ENCODE measurements at regions not wholly inside any gene's neighbourhood (a gene's known extent, or its start where the extent isn't known, plus 50 kb on each side); places are given as distances from the start of the nearest gene placed in this dataset.

DNA sequence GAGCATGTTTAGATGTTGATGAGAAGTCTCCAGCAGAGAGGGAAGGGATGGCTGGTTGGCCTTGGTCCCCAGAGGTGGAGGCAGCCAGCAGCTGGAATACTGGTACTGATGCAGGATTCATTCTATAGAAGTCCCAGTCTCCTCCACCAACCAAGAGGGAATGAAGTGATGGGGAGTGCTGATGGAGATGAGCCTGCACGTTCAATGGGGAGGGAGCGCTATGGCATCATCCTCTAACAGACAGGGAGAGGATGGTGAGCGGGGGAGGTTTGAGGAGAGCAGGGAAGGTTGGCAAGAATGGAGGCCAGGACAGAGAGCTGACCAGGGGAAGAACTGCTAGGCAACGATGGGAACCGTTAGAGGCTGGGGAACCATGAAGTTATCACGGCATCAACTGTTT, 159.8 kb upstream of the MVB12B start:
- Histone ChIP-seq H3K36me3 (ENCODE audit: control insufficient read depth in 4 of 4, insufficient read depth in 4 of 4, low read length in 3 of 4) (no peaks in the 10 kb centered on the region), H3K9me3 (ENCODE audit: control extremely low read depth in 1 of 5, control insufficient read depth in 4 of 5, insufficient read depth in 2 of 5, low read depth in 1 of 5, low read length in 4 of 5) (no peaks in the 10 kb centered on the region), H3K4me1 (ENCODE audit: control extremely low read depth in 1 of 4, control insufficient read depth in 4 of 4, insufficient read depth in 4 of 4, low read length in 3 of 4) (no peaks in the 10 kb centered on the region), H3K4me3 (ENCODE audit: control insufficient read depth in 1 of 7, extremely low read depth in 1 of 7, insufficient read depth in 4 of 7, low read depth in 2 of 7, low read length in 6 of 7) (no peak overlapping the region), H3K27me3 (replicated peaks in 2 of 5; ENCODE audit: control insufficient read depth in 4 of 5, insufficient read depth in 5 of 5, low read length in 4 of 5) (peaks cover 0 to 10% (median 4%) of the 10 kb centered on the region in 5 experiments), H3K27ac (ENCODE audit: insufficient read depth in 1 of 2, low read depth in 1 of 2, low read length in 2 of 2, poor library complexity in 1 of 2, severe bottlenecking in 2 of 2) (no peak overlapping the region)
- no peak for DNase-seq
- CTCF ChIA-PET: no interaction called here
- POLR2A ChIA-PET: no interaction called here
- 98% methylated on average over 5 of the region's 6 CpGs for WGBS (ENCODE audit: insufficient coverage)

DNA sequence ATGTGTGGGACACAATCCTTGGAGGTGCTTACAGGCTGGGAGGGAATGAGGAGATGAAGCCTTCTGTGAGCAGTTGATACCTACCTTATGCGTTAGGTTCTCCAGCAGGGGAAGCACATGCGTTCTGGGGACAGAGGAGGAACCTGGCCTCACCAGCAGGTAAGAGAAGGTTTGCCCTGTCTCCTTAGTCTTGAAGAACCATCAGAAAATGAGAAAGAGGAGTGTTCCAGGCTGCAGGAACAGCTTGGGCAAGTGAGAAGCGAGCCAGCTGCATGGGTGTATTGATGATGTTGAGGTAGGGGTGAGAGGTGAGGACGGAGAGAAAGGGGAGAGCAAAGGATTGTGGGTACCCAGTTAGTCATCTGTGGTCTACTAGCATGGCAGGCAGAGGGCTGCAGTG, 156.9 kb upstream of the MVB12B start:
- no peak for DNase-seq
- CTCF ChIA-PET: no interaction called here
- 86% methylated on average over 4 of the region's 4 CpGs for WGBS (ENCODE audit: insufficient coverage)
- Histone ChIP-seq H3K9me3 (ENCODE audit: control extremely low read depth in 1 of 5, control insufficient read depth in 4 of 5, insufficient read depth in 2 of 5, low read depth in 1 of 5, low read length in 4 of 5) (peaks cover 0 to 5% (median 0%) of the 10 kb centered on the region in 5 experiments), H3K27ac (ENCODE audit: insufficient read depth in 1 of 2, low read depth in 1 of 2, low read length in 2 of 2, poor library complexity in 1 of 2, severe bottlenecking in 2 of 2) (no peak overlapping the region), H3K4me3 (ENCODE audit: control insufficient read depth in 1 of 7, extremely low read depth in 1 of 7, insufficient read depth in 4 of 7, low read depth in 2 of 7, low read length in 6 of 7) (no peak overlapping the region), H3K36me3 (ENCODE audit: control insufficient read depth in 4 of 4, insufficient read depth in 4 of 4, low read length in 3 of 4) (no peaks in the 10 kb centered on the region), H3K27me3 (replicated peaks in 2 of 5; ENCODE audit: control insufficient read depth in 4 of 5, insufficient read depth in 5 of 5, low read length in 4 of 5) (peaks cover 0 to 12% (median 4%) of the 10 kb centered on the region in 5 experiments), H3K4me1 (ENCODE audit: control extremely low read depth in 1 of 4, control insufficient read depth in 4 of 4, insufficient read depth in 4 of 4, low read length in 3 of 4) (no peaks in the 10 kb centered on the region)
- POLR2A ChIA-PET: no interaction called here

DNA sequence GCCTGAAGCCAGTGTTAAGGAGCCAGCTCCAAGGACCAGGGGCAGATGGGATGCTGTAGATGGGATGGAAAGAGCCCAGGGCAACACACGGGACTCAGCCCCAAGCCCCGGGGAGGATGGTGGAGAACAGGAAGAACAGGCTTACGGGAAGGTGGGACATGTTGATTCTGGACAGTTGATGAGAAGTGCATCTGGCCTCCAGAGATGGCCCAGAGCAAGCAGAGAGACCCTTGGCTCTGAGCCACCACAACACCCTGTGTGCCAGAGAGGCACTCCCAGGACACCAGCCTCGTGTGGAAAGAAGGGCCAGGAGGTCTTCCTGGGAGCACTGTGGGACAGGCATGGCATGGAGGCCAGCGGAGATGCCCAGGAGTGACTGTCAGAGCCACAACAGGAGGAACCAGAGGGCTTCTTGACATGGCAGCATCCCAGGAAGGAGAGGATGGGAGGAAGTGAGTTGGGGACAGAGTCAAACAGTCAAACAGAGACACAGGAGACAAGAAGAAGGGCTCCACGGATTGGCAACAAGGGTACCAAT, 156.3 kb upstream of the MVB12B start:
- Histone ChIP-seq H3K27ac (ENCODE audit: insufficient read depth in 1 of 2, low read depth in 1 of 2, low read length in 2 of 2, poor library complexity in 1 of 2, severe bottlenecking in 2 of 2) (no peak overlapping the region), H3K36me3 (ENCODE audit: control insufficient read depth in 4 of 4, insufficient read depth in 4 of 4, low read length in 3 of 4) (no peaks in the 10 kb centered on the region), H3K4me1 (ENCODE audit: control extremely low read depth in 1 of 4, control insufficient read depth in 4 of 4, insufficient read depth in 4 of 4, low read length in 3 of 4) (no peaks in the 10 kb centered on the region), H3K27me3 (replicated peaks in 2 of 5; ENCODE audit: control insufficient read depth in 4 of 5, insufficient read depth in 5 of 5, low read length in 4 of 5) (peaks cover 0 to 12% (median 4%) of the 10 kb centered on the region in 5 experiments), H3K9me3 (ENCODE audit: control extremely low read depth in 1 of 5, control insufficient read depth in 4 of 5, insufficient read depth in 2 of 5, low read depth in 1 of 5, low read length in 4 of 5) (peaks cover 0 to 8% (median 0%) of the 10 kb centered on the region in 5 experiments), H3K4me3 (ENCODE audit: control insufficient read depth in 1 of 7, extremely low read depth in 1 of 7, insufficient read depth in 4 of 7, low read depth in 2 of 7, low read length in 6 of 7) (no peak overlapping the region)
- ChIA-PET CTCF (no interaction called here), POLR2A (no interaction called here)
- 92% methylated on average over 6 of the region's 6 CpGs for WGBS (ENCODE audit: insufficient coverage)
- no peak for DNase-seq

DNA sequence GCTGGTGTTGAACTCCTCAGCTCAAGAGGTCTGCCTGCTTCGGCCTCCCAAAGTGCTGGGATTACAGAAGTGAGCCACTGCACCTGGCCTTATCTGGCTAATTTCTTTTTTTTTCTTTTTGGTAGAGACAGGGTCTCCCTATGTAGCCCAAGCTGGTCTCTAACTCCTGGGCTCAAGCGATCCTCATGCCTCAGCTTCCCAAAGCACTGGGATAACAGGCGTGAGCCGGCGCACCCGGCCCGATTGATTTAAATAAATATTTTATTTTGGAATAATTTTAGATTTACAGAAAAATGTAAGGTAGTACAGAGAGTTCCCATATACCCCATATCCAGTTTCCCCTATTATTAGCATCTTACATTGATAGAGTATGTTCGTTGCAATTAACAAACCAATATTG, 155.0 kb upstream of the MVB12B start:
- 100% methylated on average over 2 of the region's 8 CpGs for WGBS (ENCODE audit: insufficient coverage)
- Histone ChIP-seq H3K27ac (ENCODE audit: insufficient read depth in 1 of 2, low read depth in 1 of 2, low read length in 2 of 2, poor library complexity in 1 of 2, severe bottlenecking in 2 of 2) (no peak overlapping the region), H3K36me3 (ENCODE audit: control insufficient read depth in 4 of 4, insufficient read depth in 4 of 4, low read length in 3 of 4) (no peaks in the 10 kb centered on the region), H3K4me1 (ENCODE audit: control extremely low read depth in 1 of 4, control insufficient read depth in 4 of 4, insufficient read depth in 4 of 4, low read length in 3 of 4) (no peaks in the 10 kb centered on the region), H3K4me3 (ENCODE audit: control insufficient read depth in 1 of 7, extremely low read depth in 1 of 7, insufficient read depth in 4 of 7, low read depth in 2 of 7, low read length in 6 of 7) (no peak overlapping the region), H3K9me3 (ENCODE audit: control extremely low read depth in 1 of 5, control insufficient read depth in 4 of 5, insufficient read depth in 2 of 5, low read depth in 1 of 5, low read length in 4 of 5) (peaks cover 0 to 8% (median 1%) of the 10 kb centered on the region in 5 experiments), H3K27me3 (replicated peaks in 2 of 5; ENCODE audit: control insufficient read depth in 4 of 5, insufficient read depth in 5 of 5, low read length in 4 of 5) (peaks cover 0 to 8% (median 2%) of the 10 kb centered on the region in 5 experiments)
- ChIA-PET CTCF (no interaction called here), POLR2A (no interaction called here)
- no peak for DNase-seq

DNA sequence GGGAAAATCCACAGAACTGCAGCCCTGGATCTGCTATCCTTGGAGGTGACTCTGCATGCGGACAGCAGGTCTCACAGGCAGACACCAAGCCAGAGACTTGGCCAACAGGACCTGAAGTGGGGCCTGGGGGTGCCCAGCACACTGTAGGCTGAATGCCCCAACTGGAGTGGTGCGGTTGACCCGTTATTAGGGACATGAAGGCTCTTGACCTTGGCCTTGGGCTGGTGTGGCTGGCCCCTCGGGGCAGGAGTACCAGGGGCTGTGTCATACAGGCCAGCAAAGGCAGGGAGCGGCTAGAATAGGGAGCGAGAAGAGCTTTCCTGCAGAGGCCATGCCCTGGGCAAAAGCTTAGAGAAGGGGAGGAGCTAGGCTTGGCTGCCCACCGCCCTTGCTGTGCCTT, 153.2 kb upstream of the MVB12B start:
- no peak for DNase-seq
- 57% methylated on average over 5 of the region's 7 CpGs for WGBS (ENCODE audit: insufficient coverage)
- Histone ChIP-seq H3K4me1 (ENCODE audit: control extremely low read depth in 1 of 4, control insufficient read depth in 4 of 4, insufficient read depth in 4 of 4, low read length in 3 of 4) (no peaks in the 10 kb centered on the region), H3K27me3 (replicated peaks in 2 of 5; ENCODE audit: control insufficient read depth in 4 of 5, insufficient read depth in 5 of 5, low read length in 4 of 5) (peaks cover 0 to 7% (median 0%) of the 10 kb centered on the region in 5 experiments), H3K4me3 (ENCODE audit: control insufficient read depth in 1 of 7, extremely low read depth in 1 of 7, insufficient read depth in 4 of 7, low read depth in 2 of 7, low read length in 6 of 7) (no peak overlapping the region), H3K27ac (ENCODE audit: insufficient read depth in 1 of 2, low read depth in 1 of 2, low read length in 2 of 2, poor library complexity in 1 of 2, severe bottlenecking in 2 of 2) (no peak overlapping the region), H3K9me3 (ENCODE audit: control extremely low read depth in 1 of 5, control insufficient read depth in 4 of 5, insufficient read depth in 2 of 5, low read depth in 1 of 5, low read length in 4 of 5) (peaks cover 0 to 8% (median 1%) of the 10 kb centered on the region in 5 experiments), H3K36me3 (ENCODE audit: control insufficient read depth in 4 of 4, insufficient read depth in 4 of 4, low read length in 3 of 4) (no peaks in the 10 kb centered on the region)
- CTCF ChIA-PET: interaction anchor here (0.8 to 1.4 kb wide), 2 partner anchors 12 to 53 kb away, joined by 3 to 4 read pairs; no protein-coding TSS in a partner anchor
- POLR2A ChIA-PET: no interaction called here

DNA sequence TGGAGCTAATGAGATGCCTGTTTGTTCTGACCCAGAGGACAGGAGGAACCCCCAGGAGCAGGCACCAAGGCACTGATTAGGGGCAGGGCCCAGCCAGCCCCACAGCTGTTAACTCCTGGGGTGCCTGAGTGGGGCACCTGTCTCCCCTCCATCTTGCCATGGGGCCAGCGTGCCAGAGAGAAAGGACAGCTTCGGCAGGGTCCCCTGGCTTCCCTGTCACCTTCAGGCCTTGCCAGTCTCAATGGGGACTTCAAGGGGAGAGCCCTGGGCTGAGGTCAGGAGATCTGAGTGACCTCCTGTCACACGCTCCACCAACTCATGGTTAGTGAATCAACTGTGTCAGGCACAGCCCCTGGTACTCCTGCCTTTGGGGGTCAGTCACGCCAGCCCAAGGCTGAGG, 152.7 kb upstream of the MVB12B start:
- WGBS (ENCODE audit: insufficient coverage): 98% methylated on average over 4 of the region's 4 CpGs
- ChIA-PET CTCF (interaction anchor here (0.8 to 1.4 kb wide), 2 partner anchors 12 to 54 kb away, joined by 3 to 4 read pairs; no protein-coding TSS in a partner anchor), POLR2A (no interaction called here)

DNA sequence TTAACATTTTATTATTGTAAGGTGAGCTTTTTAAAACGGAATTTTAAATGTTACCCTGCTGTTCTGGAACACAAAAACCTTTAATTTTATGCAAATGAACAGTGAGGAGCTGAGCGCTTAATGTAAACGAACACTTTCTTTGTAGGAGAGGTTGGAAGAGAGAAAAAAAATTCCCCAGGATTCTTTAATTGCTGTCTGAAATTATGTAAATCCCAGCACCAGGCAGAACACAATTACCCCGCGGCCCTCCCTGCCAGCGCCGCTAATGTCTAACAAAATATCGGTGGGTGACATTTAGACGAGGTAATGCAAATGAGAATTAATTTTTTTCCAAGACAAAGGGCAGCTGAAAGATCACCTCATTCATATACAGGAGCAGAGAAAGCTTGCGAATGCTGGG, 143.4 kb upstream of the MVB12B start:
- WGBS (ENCODE audit: insufficient coverage): 86% methylated on average over 4 of the region's 10 CpGs
- peaks cover 0 to 13% (median 2%) of the 10 kb centered on the region in 5 experiments for H3K9me3 ChIP-seq (ENCODE audit: control extremely low read depth in 1 of 5, control insufficient read depth in 4 of 5, insufficient read depth in 2 of 5, low read depth in 1 of 5, low read length in 4 of 5)
- CTCF ChIA-PET: no interaction called here
- no peak overlapping the region for H3K27ac ChIP-seq (ENCODE audit: insufficient read depth in 1 of 2, low read depth in 1 of 2, low read length in 2 of 2, poor library complexity in 1 of 2, severe bottlenecking in 2 of 2)
- no peaks in the 10 kb centered on the region for H3K36me3 ChIP-seq (ENCODE audit: control insufficient read depth in 4 of 4, insufficient read depth in 4 of 4, low read length in 3 of 4)
- peaks cover 0 to 4% (median 0%) of the 10 kb centered on the region in 4 experiments for H3K4me1 ChIP-seq (ENCODE audit: control extremely low read depth in 1 of 4, control insufficient read depth in 4 of 4, insufficient read depth in 4 of 4, low read length in 3 of 4)
- no peak overlapping the region for H3K4me3 ChIP-seq (ENCODE audit: control insufficient read depth in 1 of 7, extremely low read depth in 1 of 7, insufficient read depth in 4 of 7, low read depth in 2 of 7, low read length in 6 of 7)
- DNase-seq: no peak
- POLR2A ChIA-PET: no interaction called here
- peaks cover 0 to 3% (median 0%) of the 10 kb centered on the region in 5 experiments for H3K27me3 ChIP-seq (replicated peaks in 2 of 5; ENCODE audit: control insufficient read depth in 4 of 5, insufficient read depth in 5 of 5, low read length in 4 of 5)

More for the DNA sequence above, 152.7 kb upstream of the MVB12B start:
- peaks cover 0 to 7% (median 0%) of the 10 kb centered on the region in 5 experiments for H3K27me3 ChIP-seq (replicated peaks in 2 of 5; ENCODE audit: control insufficient read depth in 4 of 5, insufficient read depth in 5 of 5, low read length in 4 of 5)
- no peak for DNase-seq
- H3K4me3 ChIP-seq (ENCODE audit: control insufficient read depth in 1 of 7, extremely low read depth in 1 of 7, insufficient read depth in 4 of 7, low read depth in 2 of 7, low read length in 6 of 7): no peak overlapping the region
- H3K9me3 ChIP-seq (ENCODE audit: control extremely low read depth in 1 of 5, control insufficient read depth in 4 of 5, insufficient read depth in 2 of 5, low read depth in 1 of 5, low read length in 4 of 5): peaks cover 0 to 8% (median 1%) of the 10 kb centered on the region in 5 experiments
- H3K36me3 ChIP-seq (ENCODE audit: control insufficient read depth in 4 of 4, insufficient read depth in 4 of 4, low read length in 3 of 4): no peaks in the 10 kb centered on the region
- no peak overlapping the region for H3K27ac ChIP-seq (ENCODE audit: insufficient read depth in 1 of 2, low read depth in 1 of 2, low read length in 2 of 2, poor library complexity in 1 of 2, severe bottlenecking in 2 of 2)
- no peaks in the 10 kb centered on the region for H3K4me1 ChIP-seq (ENCODE audit: control extremely low read depth in 1 of 4, control insufficient read depth in 4 of 4, insufficient read depth in 4 of 4, low read length in 3 of 4)
